Smooth muscle cell (in vitro differentiated cells): ENCODE measurements at regions not wholly inside any gene's neighbourhood (a gene's known extent, or its start where the extent isn't known, plus 50 kb on each side); places are given as distances from the start of the nearest gene placed in this dataset.
A peak's percentile ranks its signal among the peaks of the same experiment; 100 is the strongest.

ENCODE experiments used
- DNase-seq: peaks from one replicate; lab custom pipeline; 2025; ENCODE audit not compliant: unreplicated experiment; lab: John Stamatoyannopoulos, UW
- H2AFZ ChIP-seq: fragments of 200-600 bp; sonication (generic); 2 replicates; pipeline ENCODE4 v1.6.0; 2016; ENCODE audit warnings: antibody characterized with exemption, low read depth, mild to moderate bottlenecking
- H3F3A ChIP-seq: fragments of 200-600 bp; sonication (generic); 2 replicates; pipeline ENCODE4 v1.6.0; 2017; ENCODE audit warnings: antibody characterized with exemption, low read depth
- H3K27ac ChIP-seq: fragments of 200-600 bp; sonication (generic); 2 replicates; pipeline ENCODE4 v1.5.1; 2016; ENCODE audit warnings: low read depth, mild to moderate bottlenecking
- H3K27me3 ChIP-seq: fragments of 200-600 bp; sonication (generic); 2 replicates; pipeline ENCODE4 v1.6.1; 2016; ENCODE audit warnings: low read depth, mild to moderate bottlenecking
- H3K36me3 ChIP-seq: fragments of 200-600 bp; sonication (generic); 2 replicates; pipeline ENCODE4 v1.5.1; 2016; ENCODE audit warnings: low read depth
- H3K4me1 ChIP-seq: fragments of 200-600 bp; sonication (generic); 2 replicates; pipeline ENCODE4 v1.5.1; 2016; ENCODE audit warnings: low read depth
- H3K4me2 ChIP-seq: fragments of 200-600 bp; sonication (generic); 2 replicates; pipeline ENCODE4 v1.6.0; 2016; ENCODE audit warnings: mild to moderate bottlenecking
- H3K4me3 ChIP-seq: fragments of 200-600 bp; sonication (generic); 2 replicates; pipeline ENCODE4 v1.5.1; 2016; ENCODE audit warnings: mild to moderate bottlenecking
- H3K79me2 ChIP-seq: fragments of 200-600 bp; sonication (generic); 2 replicates; pipeline ENCODE4 v1.6.0; 2016; ENCODE audit warnings: low read depth, mild to moderate bottlenecking
- H3K9ac ChIP-seq: fragments of 200-600 bp; sonication (generic); 2 replicates; pipeline ENCODE4 v1.6.0; 2016; ENCODE audit warnings: low read depth
- H3K9me3 ChIP-seq: fragments of 200-600 bp; sonication (generic); replicated peaks from 2 replicates; pipeline ENCODE4 v1.5.1; 2016; ENCODE audit warnings: low read depth
- H4K20me1 ChIP-seq: fragments of 200-600 bp; sonication (generic); 2 replicates; pipeline ENCODE4 v1.6.0; 2016; ENCODE audit warnings: low read depth
- CTCF ChIP-seq: fragments of 200-600 bp; sonication (generic); IDR thresholded peaks from 2 replicates; pipeline ENCODE4 v1.5.1; 2017; ENCODE audit warnings: borderline replicate concordance, mild to moderate bottlenecking, antibody characterized with exemption; ENCODE audit not compliant: insufficient read depth, poor library complexity, severe bottlenecking
- WGBS: methylation state at CpG from one replicate; pipeline ENCODE4 v1.1.7; 2016; ENCODE audit warnings: low lambda C conversion rate; 5-methylcytosine and 5-hydroxymethylcytosine counted together

GRCh38 chr7:106598663-106599342, 62.2 kb downstream of the CCDC71L start:
- no peaks in the 10 kb centered on the region for H4K20me1 ChIP-seq
- H3K9ac ChIP-seq, result peak overlapping the region; percentile 63
- no peak for DNase-seq
- TF ChIP-seq CTCF, result no peak
- 22% methylated on average over 6 of the region's 6 CpGs for WGBS
- H3K9me3 ChIP-seq, result no peaks in the 10 kb centered on the region
- H3K27ac ChIP-seq, result no peak overlapping the region
- H2AFZ ChIP-seq, result peak overlapping the region; percentile 84
- H3K27me3 ChIP-seq, result no peaks in the 10 kb centered on the region
- no peaks in the 10 kb centered on the region for H3K36me3 ChIP-seq
- peak overlapping the region; percentile 55 for H3K4me3 ChIP-seq
- H3K4me2 ChIP-seq, result peak overlapping the region; percentile 83
- H3F3A ChIP-seq, result no peaks in the 10 kb centered on the region
- H3K79me2 ChIP-seq, result no peaks in the 10 kb centered on the region
- H3K4me1 ChIP-seq, result no peaks in the 10 kb centered on the region

GRCh38 chr7:106597751-106598546, 63.0 kb downstream of the CCDC71L start:
- TF ChIP-seq CTCF, result no peak
- Histone ChIP-seq H3K27me3 (no peaks in the 10 kb centered on the region), H3K4me1 (no peaks in the 10 kb centered on the region), H3K79me2 (no peaks in the 10 kb centered on the region), H2AFZ (peak overlapping the region; percentile 35), H4K20me1 (no peaks in the 10 kb centered on the region), H3F3A (no peaks in the 10 kb centered on the region), H3K4me3 (peak overlapping the region; percentile 55), H3K27ac (no peak overlapping the region), H3K9me3 (no peaks in the 10 kb centered on the region), H3K36me3 (no peaks in the 10 kb centered on the region), H3K9ac (no peak overlapping the region), H3K4me2 (peak overlapping the region; percentile 83)
- 85% methylated on average over 5 of the region's 5 CpGs for WGBS
- no peak for DNase-seq

- Histone ChIP-seq H3K9me3 (no peaks in the 10 kb centered on the region), H3K4me1 (no peaks in the 10 kb centered on the region), H4K20me1 (no peaks in the 10 kb centered on the region), H3K4me3 (no peak overlapping the region), H3K36me3 (no peaks in the 10 kb centered on the region), H2AFZ (no peak overlapping the region), H3K27me3 (no peaks in the 10 kb centered on the region), H3K9ac (no peak overlapping the region), H3K27ac (no peak overlapping the region), H3K79me2 (no peaks in the 10 kb centered on the region), H3F3A (no peaks in the 10 kb centered on the region), H3K4me2 (no peak overlapping the region)
- TF ChIP-seq CTCF, result no peak
- DNase-seq, result no peak
- 77% methylated on average over 2 of the region's 2 CpGs for WGBS
Measured at GRCh38 chr7:106597014-106597413, 63.9 kb downstream of the CCDC71L start.
